Fibroblast of the aortic adventitia (primary cell): ENCODE measurements at regions not wholly inside any gene's neighbourhood (a gene's known extent, or its start where the extent isn't known, plus 50 kb on each side); places are given as distances from the start of the nearest gene placed in this dataset.

ENCODE experiments used
- DNase-seq: peaks from one replicate; pipeline ENCODE4 v3.0.0-alpha.2; 2010; ENCODE audit warnings: low read depth
- H3K4me3 ChIP-seq: 2 replicates; pipeline ENCODE4 v1.5.1; 2011; ENCODE audit warnings: low read depth, mild to moderate bottlenecking, control low read depth, low read length, moderate library complexity
- TF ChIP-seq, protein P1 (sequence below): IDR thresholded peaks from 2 replicates; pipeline ENCODE4 v1.5.1; 2011; ENCODE audit warnings: mild to moderate bottlenecking, low read length, control low read depth, inconsistent platforms; ENCODE audit not compliant: insufficient read depth

DNA sequence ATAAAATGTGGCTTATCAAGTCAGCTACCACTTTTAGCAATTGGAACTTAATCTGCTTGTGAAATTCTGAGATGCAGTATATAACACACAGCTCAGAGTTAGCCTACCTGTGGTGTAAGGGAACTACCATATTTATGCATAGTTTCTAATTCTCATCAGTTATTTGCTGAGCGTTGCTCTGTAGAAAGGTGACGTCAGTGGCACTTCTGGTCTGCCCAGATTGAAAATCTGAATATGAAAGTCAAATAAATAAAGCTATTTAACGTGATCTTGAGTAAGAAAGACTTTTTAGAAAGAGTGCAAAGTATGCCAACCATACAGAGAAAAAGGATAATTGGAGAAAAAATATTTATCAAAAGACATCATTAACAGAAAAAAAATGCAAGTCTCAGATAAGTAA lies 938.9 kb upstream of the NOVA1 start:
- TF ChIP-seq, protein P1, sequence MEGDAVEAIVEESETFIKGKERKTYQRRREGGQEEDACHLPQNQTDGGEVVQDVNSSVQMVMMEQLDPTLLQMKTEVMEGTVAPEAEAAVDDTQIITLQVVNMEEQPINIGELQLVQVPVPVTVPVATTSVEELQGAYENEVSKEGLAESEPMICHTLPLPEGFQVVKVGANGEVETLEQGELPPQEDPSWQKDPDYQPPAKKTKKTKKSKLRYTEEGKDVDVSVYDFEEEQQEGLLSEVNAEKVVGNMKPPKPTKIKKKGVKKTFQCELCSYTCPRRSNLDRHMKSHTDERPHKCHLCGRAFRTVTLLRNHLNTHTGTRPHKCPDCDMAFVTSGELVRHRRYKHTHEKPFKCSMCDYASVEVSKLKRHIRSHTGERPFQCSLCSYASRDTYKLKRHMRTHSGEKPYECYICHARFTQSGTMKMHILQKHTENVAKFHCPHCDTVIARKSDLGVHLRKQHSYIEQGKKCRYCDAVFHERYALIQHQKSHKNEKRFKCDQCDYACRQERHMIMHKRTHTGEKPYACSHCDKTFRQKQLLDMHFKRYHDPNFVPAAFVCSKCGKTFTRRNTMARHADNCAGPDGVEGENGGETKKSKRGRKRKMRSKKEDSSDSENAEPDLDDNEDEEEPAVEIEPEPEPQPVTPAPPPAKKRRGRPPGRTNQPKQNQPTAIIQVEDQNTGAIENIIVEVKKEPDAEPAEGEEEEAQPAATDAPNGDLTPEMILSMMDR: no peak
- no peak for DNase-seq
- H3K4me3 ChIP-seq: no peak overlapping the region

DNA sequence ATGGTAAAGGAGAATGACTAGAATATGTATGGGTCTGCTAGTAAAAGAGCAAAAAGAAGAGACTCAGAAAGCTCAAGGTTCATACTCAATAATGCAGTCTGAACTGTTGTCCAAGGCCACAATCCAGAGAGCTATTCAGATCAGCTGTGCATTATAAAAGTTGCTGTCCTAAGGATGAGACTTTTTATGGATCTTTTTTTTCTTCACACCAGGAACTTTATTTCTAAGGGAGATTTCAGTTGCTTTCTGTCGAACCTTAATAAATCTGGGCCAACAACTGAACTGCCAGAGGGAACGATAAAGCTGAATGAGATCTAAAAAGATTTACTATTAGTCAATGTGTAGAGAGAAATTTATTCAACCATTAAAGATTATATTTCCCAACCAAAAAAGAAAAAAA lies 948.3 kb upstream of the NOVA1 start:
- H3K4me3 ChIP-seq: no peak overlapping the region
- TF ChIP-seq, protein P1: no peak
- DNase-seq: no peak

DNA sequence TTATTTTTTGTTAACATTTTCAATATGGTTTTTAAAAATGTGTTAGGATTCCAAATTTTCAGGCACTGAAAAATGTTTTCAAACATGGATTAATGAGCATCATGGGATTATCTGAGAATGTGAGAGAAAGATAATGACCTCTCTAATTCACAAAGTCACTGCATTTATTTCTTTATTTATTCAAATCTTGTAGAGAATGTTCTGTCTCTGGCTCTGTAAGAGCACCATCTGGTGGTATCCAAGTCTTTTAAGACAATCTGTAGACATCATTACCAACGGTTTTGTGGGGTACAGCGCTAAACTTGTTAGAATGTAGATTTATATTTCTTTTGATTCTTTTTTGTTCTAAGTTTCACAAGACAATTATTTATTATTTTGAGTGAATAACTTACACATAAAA lies 956.0 kb upstream of the NOVA1 start:
- TF ChIP-seq, protein P1: no peak
- H3K4me3 ChIP-seq: no peak overlapping the region
- DNase-seq: no peak

DNA sequence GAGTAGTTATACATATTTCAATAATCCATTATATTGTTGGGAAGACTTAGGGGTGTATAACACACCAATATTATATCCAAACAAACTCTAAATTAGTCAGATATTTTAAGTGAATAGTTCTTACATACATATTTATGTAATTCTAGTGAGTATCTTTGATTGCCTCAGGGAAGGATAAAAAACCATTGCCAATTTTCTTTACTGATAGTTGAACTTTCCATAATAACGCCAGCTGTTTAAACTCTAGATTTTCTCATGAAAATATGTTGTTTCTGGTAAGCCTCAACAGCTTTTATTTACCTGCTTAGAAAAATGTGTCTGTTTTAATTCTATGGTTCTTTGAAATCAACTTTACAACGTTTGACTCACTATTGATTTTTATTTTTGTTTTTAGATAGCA lies 959.6 kb upstream of the NOVA1 start:
- no peak for DNase-seq
- no peak overlapping the region for H3K4me3 ChIP-seq
- TF ChIP-seq, protein P1: no peak

DNA sequence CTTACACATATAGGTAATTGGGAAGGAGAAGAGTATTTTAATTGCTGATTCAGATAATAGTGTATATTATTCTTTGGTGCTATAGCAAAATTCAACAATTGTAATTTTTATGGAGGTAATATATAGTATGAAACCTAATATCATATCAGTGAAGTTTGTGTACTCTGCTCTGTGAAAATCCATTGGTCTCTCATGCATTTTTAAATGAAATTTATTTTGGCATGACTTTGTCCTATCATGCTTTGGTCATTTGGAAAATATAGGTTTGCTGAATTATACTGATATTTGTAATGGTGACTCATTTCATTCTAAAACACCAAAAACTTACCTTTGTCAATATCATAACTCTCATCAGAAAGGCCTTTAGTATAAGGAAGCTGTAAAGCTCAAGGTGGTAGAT lies 962.0 kb upstream of the NOVA1 start:
- TF ChIP-seq, protein P1: no peak
- no peak for DNase-seq
- no peak overlapping the region for H3K4me3 ChIP-seq

DNA sequence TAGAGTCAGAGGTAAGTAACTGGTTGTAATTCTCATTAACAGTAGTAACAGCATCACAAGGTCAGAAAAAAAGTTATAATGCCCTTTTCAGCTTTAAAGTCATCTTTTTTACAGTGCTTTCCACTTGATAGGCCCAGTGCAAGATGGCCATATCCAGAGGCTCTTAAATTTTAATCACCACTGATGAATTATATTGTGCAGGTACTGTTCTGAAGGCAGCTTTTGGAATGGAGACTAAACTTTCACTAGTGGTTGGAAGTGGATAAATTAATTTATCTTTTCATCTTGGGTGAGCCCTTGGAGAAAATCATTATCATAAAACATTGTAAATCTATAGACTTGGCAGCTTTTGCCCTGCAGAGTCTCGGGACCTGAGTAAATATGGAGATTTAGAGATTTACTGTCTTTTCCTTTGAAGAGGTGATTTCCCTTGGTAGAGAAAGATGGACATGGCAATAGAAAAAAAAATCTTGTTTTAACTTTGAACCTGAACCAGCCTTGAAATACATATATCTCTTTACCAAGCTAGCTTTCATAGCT lies 969.1 kb upstream of the NOVA1 start:
- DNase-seq: no peak
- TF ChIP-seq, protein P1: no peak
- H3K4me3 ChIP-seq: no peak overlapping the region

DNA sequence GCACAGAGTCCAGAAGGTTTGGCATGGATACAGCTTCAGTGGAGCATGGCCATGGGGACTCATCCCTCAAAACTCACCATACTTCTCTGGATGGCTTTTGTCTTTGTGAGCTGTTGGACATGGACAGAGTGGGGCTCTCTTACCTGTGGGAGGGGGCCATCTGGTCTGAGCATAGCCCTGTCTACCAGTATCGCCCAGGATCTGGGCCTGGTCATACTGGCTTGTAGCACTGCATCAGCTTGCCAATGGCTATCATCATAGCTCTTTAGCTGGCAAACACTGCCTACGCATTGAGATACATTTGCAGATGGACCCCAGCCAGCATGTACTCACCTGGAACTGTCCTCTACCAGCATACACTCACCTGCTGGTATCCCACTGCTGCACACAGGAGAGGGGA lies 975.2 kb upstream of the NOVA1 start:
- TF ChIP-seq, protein P1: no peak
- no peak overlapping the region for H3K4me3 ChIP-seq
- DNase-seq: no peak
